Dendritic cell treated with granulocyte-macrophage colony-stimulating factor and Interleukin-4, amounts not matched to agents 40 ng/mL and 50 ng/mL, for 4 days (primary cell): ENCODE measurements at regions not wholly inside any gene's neighbourhood (a gene's known extent, or its start where the extent isn't known, plus 50 kb on each side); places are given as distances from the start of the nearest gene placed in this dataset.
"Not testable (repeated sequence)": the region's sequence is repeated elsewhere in the genome, so short reads cannot be mapped to it uniquely, and the experiment has no call there.

Experiments used
- H3K27ac Mint-ChIP-seq: one replicate; pipeline ENCODE4 v1.8.0; 2022; ENCODE audit warnings: mild to moderate bottlenecking, mixed read lengths
- H3K27me3 Mint-ChIP-seq: one replicate; pipeline ENCODE4 v1.8.0; 2022; ENCODE audit warnings: mild to moderate bottlenecking, mixed read lengths
- H3K36me3 Mint-ChIP-seq: one replicate; pipeline ENCODE4 v1.8.0; 2022; ENCODE audit warnings: low read depth, mixed read lengths
- H3K4me1 Mint-ChIP-seq: one replicate; pipeline ENCODE4 v1.8.0; 2022; ENCODE audit warnings: low read depth, mixed read lengths
- H3K4me3 Mint-ChIP-seq: one replicate; pipeline ENCODE4 v1.8.0; 2022; ENCODE audit warnings: mild to moderate bottlenecking, moderate library complexity, mixed read lengths
- H3K9me3 Mint-ChIP-seq: one replicate; pipeline ENCODE4 v1.8.0; 2022; ENCODE audit warnings: mixed read lengths
- intact Hi-C: fragments of 100-400 bp; cut with micrococcal nuclease; formaldehyde crosslinking; loops from one replicate; pipeline ENCODE4 v1.15.0; 2022

DNA sequence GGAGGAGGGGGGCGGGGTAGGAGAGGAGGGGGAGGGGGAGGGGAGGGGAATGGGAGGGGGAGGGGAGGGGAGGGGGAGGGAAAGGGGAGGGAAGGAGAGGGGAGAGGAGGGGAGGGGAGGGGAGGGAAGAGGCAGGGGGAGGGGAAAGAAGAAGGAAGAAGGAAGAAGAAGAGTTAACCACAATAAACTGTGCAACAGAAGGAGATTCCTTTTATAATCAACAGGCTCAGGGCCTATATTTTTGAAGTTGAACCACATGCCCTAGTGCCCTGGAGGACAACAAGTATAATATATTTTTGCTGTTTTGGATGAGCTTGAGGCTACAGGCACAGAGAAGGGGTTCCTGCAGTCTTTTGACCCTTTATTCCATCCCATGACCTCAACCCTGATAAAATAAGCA, 228.2 kb upstream of the IRF2BP2 start:
- Mint-ChIP-seq H3K4me3 (no peak overlapping the region), H3K36me3 (no peaks in the 10 kb centered on the region), H3K4me1 (peaks cover 70% of the 10 kb centered on the region), H3K27me3 (no peaks in the 10 kb centered on the region), H3K27ac (peak overlapping the region; percentile 73), H3K9me3 (no peaks in the 10 kb centered on the region)
- intact Hi-C loops = no loop called here

DNA sequence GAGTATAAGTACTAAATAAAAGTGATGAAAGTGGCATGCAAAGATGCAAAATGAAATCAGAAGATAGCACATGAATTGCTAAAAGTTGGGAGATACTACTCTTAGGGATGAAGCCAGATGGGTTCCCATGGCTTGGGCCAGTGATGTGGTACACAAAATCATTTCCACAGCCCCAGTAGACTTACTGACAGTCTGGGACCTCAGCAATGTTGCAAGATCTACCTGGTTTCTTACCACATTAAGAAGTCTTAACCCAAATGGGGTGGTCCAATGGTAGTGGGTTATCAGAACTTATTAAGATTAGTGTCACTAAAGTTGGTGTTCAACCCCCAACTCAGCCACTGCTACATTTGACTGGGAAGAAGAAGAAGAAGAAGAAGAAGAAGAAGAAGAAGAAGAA, 227.7 kb upstream of the IRF2BP2 start:
- Mint-ChIP-seq H3K4me3 (no peak overlapping the region), H3K4me1 (peaks cover 68% of the 10 kb centered on the region), H3K27ac (peak overlapping the region; percentile 73), H3K9me3 (no peaks in the 10 kb centered on the region), H3K27me3 (no peaks in the 10 kb centered on the region), H3K36me3 (no peaks in the 10 kb centered on the region)
- intact Hi-C loops = no loop called here

DNA sequence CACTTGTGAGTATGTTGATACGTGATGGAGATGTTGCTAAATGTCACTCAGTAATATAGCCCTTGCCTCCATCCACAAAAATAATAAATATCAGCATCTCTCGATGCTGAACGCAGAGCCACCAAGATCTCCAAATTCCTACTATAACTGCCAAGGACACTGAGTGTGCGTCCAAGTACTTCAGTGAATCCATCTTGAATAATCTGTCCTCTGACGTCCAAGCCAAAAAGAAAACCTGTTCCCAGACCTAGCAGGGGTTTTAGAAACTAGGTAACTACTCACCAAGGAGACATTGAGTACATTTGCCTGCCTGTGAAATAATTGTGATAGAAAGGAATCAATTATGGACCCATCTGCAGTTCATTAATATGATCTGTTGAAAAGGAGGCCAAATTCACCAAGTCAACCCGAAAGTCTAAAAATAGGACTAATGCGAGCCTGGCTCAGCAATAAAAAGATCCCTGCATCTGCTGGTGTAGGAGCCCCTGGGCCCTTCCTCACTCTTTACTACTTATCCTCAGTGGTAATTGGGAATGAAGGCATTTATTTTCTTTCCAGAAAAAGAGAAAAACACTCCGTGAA, 226.9 kb upstream of the IRF2BP2 start:
- Mint-ChIP-seq H3K4me3 (no peak overlapping the region), H3K4me1 (peaks cover 72% of the 10 kb centered on the region), H3K27me3 (no peaks in the 10 kb centered on the region), H3K9me3 (no peaks in the 10 kb centered on the region), H3K36me3 (no peaks in the 10 kb centered on the region), H3K27ac (peak overlapping the region; percentile 57)
- intact Hi-C loops = no loop called here

DNA sequence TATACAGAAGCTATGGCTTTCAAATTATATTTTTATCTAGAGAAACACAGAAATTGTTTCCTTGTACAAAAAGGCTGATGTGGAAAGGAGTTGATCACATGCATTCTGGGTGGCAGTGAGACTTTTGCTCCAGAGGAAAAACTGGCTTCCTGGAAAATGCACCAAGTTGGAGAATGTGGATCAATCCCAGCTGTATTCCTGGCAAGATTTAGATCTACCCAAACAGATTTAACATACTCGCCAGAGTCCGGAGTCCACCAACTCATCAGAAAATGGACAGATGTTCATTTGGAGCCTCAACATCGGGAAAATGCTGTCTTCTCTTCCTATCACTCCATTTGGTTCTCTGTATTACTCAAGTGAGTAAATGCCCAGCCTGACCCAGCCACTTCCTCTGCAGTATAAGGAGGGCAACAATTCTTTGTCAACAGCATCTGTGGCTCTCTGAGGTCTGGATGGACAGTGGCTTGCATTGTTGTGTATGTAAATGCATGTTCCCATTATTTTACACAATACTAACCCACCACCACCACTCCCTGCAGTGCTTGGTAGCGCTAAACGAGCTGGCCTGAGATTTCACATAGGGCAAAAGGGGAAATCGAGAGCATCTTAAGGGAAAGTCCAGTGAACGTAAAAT, 226.2 kb upstream of the IRF2BP2 start:
- peaks cover 68% of the 10 kb centered on the region for H3K4me1 Mint-ChIP-seq
- H3K27ac Mint-ChIP-seq = peak overlapping the region; percentile 57
- no peaks in the 10 kb centered on the region for H3K27me3 Mint-ChIP-seq
- intact Hi-C loops = no loop called here
- no peaks in the 10 kb centered on the region for H3K9me3 Mint-ChIP-seq
- no peak overlapping the region for H3K4me3 Mint-ChIP-seq
- no peaks in the 10 kb centered on the region for H3K36me3 Mint-ChIP-seq

GRCh38 chr1:234835239-234835638, 225.3 kb upstream of the IRF2BP2 start:
- H3K4me3 Mint-ChIP-seq = no peak overlapping the region
- no peaks in the 10 kb centered on the region for H3K27me3 Mint-ChIP-seq
- intact Hi-C loops = no loop called here
- H3K27ac Mint-ChIP-seq = no peak overlapping the region
- H3K4me1 Mint-ChIP-seq = peaks cover 58% of the 10 kb centered on the region
- no peaks in the 10 kb centered on the region for H3K36me3 Mint-ChIP-seq
- no peaks in the 10 kb centered on the region for H3K9me3 Mint-ChIP-seq

DNA sequence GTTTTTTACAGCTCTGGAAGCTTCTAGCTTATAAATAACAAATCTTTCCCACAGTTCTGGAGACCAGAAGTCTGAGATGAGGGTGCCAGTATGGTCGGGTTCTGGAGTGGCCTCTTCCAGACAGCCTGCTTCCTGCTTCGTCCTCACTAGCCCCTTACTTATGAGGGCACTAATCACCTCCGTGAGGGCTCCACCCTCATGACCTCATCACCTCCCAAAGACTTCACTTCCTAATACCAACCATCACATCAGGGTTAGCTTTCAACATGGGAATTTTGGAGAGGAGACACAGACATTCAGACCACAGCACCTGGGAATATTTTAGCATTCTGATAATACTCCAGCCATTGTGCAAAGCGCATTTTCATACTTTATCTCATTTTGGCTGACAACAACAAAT, 223.7 kb upstream of the IRF2BP2 start:
- Mint-ChIP-seq H3K27me3 (no peaks in the 10 kb centered on the region), H3K4me1 (peaks cover 45% of the 10 kb centered on the region), H3K27ac (peak overlapping the region; percentile 35), H3K9me3 (no peaks in the 10 kb centered on the region), H3K4me3 (no peak overlapping the region), H3K36me3 (no peaks in the 10 kb centered on the region)
- intact Hi-C loops = no loop called here

GRCh38 chr1:234833118-234833517, 223.1 kb upstream of the IRF2BP2 start:
- Mint-ChIP-seq H3K36me3 (no peaks in the 10 kb centered on the region), H3K27me3 (no peaks in the 10 kb centered on the region), H3K4me1 (peaks cover 40% of the 10 kb centered on the region), H3K9me3 (no peaks in the 10 kb centered on the region), H3K27ac (no peak overlapping the region), H3K4me3 (no peak overlapping the region)
- intact Hi-C loops = no loop called here

DNA sequence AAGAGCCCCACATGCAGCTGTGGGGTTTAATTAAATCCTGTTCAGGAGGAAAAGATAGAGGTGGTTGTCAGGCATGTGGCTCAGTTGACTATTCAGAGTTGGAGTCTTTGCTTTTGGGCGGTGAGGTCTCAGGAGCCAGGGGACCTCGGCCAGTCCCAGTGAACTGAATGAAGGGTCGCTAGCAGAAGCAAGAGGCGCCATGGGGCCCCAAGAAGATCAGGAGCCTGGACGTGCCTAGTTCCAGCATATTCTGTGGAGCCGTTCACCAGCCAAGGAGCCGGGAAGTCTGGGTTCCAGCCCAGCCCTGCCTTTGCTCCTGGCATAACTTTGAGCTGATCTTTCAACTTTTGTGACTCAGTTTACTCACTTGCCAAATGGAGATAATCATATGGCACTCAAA, 217.7 kb upstream of the IRF2BP2 start:
- Mint-ChIP-seq H3K4me3 (no peak overlapping the region), H3K36me3 (no peaks in the 10 kb centered on the region), H3K27me3 (no peaks in the 10 kb centered on the region), H3K4me1 (peaks cover 32% of the 10 kb centered on the region), H3K9me3 (no peaks in the 10 kb centered on the region), H3K27ac (peak overlapping the region; percentile 21)
- intact Hi-C loops = no loop called here

DNA sequence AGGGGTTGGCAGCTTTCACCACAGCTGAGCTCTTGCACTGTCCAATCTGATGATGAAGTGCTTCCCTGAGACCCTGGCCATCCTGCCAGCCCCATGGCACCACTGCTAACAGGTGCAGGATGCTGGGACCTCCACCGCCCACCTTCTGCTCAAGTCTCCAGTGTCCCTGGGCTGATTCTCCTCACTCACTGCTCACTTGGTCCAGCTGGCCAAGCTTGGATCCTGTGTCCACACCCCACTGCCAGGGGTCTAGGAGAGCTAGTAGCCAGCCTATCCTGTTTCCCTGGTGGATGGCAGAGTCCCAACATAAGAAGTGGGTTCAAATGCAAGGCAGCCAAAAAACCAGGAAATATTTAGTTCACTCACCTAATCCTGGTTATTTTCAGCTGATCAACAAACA, 217.2 kb upstream of the IRF2BP2 start:
- peak overlapping the region; percentile 21 for H3K27ac Mint-ChIP-seq
- H3K4me1 Mint-ChIP-seq = peaks cover 27% of the 10 kb centered on the region
- H3K36me3 Mint-ChIP-seq = no peaks in the 10 kb centered on the region
- no peak overlapping the region for H3K4me3 Mint-ChIP-seq
- intact Hi-C loops = no loop called here
- H3K27me3 Mint-ChIP-seq = no peaks in the 10 kb centered on the region
- H3K9me3 Mint-ChIP-seq = no peaks in the 10 kb centered on the region

GRCh38 chr1:234826352-234826751, 216.4 kb upstream of the IRF2BP2 start:
- Mint-ChIP-seq H3K36me3 (no peaks in the 10 kb centered on the region), H3K4me3 (no peak overlapping the region), H3K9me3 (no peaks in the 10 kb centered on the region), H3K4me1 (peaks cover 23% of the 10 kb centered on the region), H3K27me3 (no peaks in the 10 kb centered on the region), H3K27ac (no peak overlapping the region)
- intact Hi-C loops = no loop called here

DNA sequence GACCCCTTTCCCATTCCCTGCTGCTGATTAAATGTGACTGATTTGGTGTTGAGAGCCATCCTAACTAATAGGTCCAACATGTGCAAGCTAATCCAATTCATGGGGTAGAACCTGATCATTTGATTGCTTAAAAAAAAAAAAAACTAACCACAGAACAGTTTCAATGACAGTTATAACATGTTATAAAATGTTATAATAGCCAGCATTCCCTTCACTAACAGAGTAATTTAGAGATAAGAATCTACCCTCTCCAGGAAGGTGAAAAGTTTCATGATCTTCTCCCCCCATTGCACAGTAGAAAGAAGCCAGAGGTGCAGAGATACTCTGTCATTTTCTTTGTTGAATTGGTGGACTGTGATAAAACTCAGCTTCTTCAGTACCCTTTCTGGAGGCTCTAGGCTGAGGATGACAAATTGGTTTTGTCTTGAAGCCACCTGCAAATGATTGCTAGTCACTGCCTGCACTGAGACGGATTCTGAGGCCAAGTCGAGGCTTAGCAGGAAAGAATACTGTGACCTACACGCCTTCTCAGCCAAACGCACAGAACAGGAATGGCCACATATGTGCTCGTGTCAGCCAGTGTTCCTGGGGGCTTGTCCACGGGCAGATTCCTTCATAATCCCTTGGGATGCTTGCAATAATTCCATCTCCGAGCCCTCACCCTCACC, 215.7 kb upstream of the IRF2BP2 start:
- Mint-ChIP-seq H3K36me3 (no peaks in the 10 kb centered on the region), H3K4me3 (no peak overlapping the region), H3K4me1 (peaks cover 26% of the 10 kb centered on the region)

GRCh38 chr1:234824836-234825235, 214.9 kb upstream of the IRF2BP2 start:
- H3K36me3 Mint-ChIP-seq, H3K27ac Mint-ChIP-seq, H3K9me3 Mint-ChIP-seq, H3K27me3 Mint-ChIP-seq, intact Hi-C loops, H3K4me3 Mint-ChIP-seq: not testable (repeated sequence)
- H3K4me1 Mint-ChIP-seq = peaks cover 30% of the 10 kb centered on the region

More for the DNA sequence above, 215.7 kb upstream of the IRF2BP2 start:
- intact Hi-C loops = no loop called here
- H3K9me3 Mint-ChIP-seq = no peaks in the 10 kb centered on the region
- no peaks in the 10 kb centered on the region for H3K27me3 Mint-ChIP-seq
- H3K27ac Mint-ChIP-seq = no peak overlapping the region

DNA sequence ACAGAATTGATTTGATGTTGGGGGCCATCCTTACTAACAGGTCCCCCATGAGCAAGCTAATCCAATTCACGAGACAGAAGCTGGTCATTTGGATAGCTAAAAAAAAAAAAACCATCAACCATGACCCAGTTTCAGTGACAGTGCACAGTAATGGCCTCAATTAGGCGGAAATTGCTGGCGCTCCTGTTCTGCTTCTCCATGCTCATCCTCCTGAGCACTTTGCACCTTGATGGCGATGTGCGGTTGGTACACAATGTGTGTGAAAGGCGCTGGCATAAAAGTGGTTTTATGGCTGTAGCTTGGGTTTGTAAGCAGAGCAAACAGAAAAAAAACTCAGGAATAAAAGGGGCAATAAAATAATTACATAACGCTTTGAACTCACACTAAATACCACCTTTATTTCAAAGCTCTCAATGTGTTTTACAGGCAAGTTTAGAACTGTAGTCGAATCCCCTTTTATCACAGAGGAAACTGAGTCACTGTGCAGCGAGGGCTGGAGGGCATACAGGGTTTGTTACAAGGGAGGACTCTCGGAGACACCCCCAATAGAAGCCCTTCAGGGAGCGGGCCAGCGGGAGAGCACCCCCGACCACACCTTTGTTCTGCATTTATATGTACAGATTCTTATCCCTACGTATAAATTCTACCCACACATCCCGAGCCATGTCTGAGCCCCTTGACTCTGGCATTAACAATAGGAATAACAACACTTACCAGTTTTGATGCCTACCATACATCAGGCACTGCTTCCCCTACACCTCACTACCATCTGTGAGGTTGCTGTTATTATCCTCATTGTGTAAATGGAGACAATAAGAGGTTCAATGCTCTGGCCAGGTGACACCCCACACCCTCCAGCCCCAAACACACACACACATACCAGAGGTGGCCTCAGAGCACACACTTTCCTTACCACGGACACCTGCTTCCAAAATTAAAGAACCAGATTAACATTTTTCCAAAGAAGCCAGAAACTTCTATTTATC, 213.5 kb upstream of the IRF2BP2 start:
- Mint-ChIP-seq H3K27ac (peak overlapping the region; percentile 14), H3K36me3 (no peaks in the 10 kb centered on the region)
- intact Hi-C loops = no loop called here

DNA sequence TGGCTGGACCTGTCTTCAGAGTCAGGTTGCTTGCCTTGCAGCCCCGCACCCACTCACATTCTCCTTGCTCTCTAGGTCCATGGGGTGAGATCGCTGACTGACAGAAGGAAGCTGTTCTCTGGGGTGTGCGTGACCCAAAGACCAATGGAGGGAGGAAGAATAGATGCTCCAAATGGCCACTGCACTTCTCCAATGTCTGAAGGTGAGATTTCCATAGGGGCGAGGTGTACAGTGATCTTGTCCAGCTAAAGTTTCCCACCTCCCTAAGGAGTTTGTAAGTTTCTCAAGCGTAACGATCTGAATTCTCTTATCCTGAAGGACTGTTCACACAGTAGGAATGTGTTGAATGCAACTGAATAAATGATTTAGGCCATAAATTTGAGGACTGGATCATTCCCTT, 211.9 kb upstream of the IRF2BP2 start:
- H3K4me3 Mint-ChIP-seq = no peak overlapping the region
- H3K36me3 Mint-ChIP-seq = no peaks in the 10 kb centered on the region
- peaks cover 28% of the 10 kb centered on the region for H3K4me1 Mint-ChIP-seq
- no peaks in the 10 kb centered on the region for H3K27me3 Mint-ChIP-seq
- intact Hi-C loops = no loop called here
- H3K27ac Mint-ChIP-seq = no peak overlapping the region
- no peaks in the 10 kb centered on the region for H3K9me3 Mint-ChIP-seq

More for the DNA sequence above, 213.5 kb upstream of the IRF2BP2 start:
- peaks cover 33% of the 10 kb centered on the region for H3K4me1 Mint-ChIP-seq
- H3K4me3 Mint-ChIP-seq = no peak overlapping the region
- H3K9me3 Mint-ChIP-seq = no peaks in the 10 kb centered on the region
- no peaks in the 10 kb centered on the region for H3K27me3 Mint-ChIP-seq
